ENCODE measurements at regions not wholly inside any gene's neighbourhood (a gene's known extent, or its start where the extent isn't known, plus 50 kb on each side); places are given as distances from the start of the nearest gene placed in this dataset.
"Not testable (repeated sequence)": the region's sequence is repeated elsewhere in the genome, so short reads cannot be mapped to it uniquely, and the experiment has no call there.

GRCh38 chr4:101670370-101670769, 120.2 kb upstream of the BANK1 start:
- no peak for DNase-seq (ENCODE audit: low spot score)

- DNase-seq (ENCODE audit: low spot score) = no peak
Measured at GRCh38 chr4:101669832-101670188, 120.7 kb upstream of the BANK1 start.

GRCh38 chr4:101669138-101669831, 121.2 kb upstream of the BANK1 start:
- DNase-seq (ENCODE audit: low spot score) = no peak

GRCh38 chr4:101667348-101667747, 123.2 kb upstream of the BANK1 start:
- DNase-seq (ENCODE audit: low spot score) = no peak

- DNase-seq (ENCODE audit: low spot score) = no peak
Measured at GRCh38 chr4:101660607-101661006, 129.9 kb upstream of the BANK1 start.

GRCh38 chr4:101655857-101656256, 134.7 kb upstream of the BANK1 start:
- no peak for DNase-seq (ENCODE audit: low spot score)

- no peak for DNase-seq (ENCODE audit: low spot score)
Measured at GRCh38 chr4:101655005-101655404, 135.5 kb upstream of the BANK1 start.

GRCh38 chr4:101651778-101652177, 138.8 kb upstream of the BANK1 start:
- no peak for DNase-seq (ENCODE audit: low spot score)

GRCh38 chr4:101649790-101650515, 140.6 kb upstream of the BANK1 start:
- no peak for DNase-seq (ENCODE audit: low spot score)

- no peak for DNase-seq (ENCODE audit: low spot score)
Measured at GRCh38 chr4:101647710-101648034, 142.9 kb upstream of the BANK1 start.

- DNase-seq (ENCODE audit: low spot score) = no peak
Measured at GRCh38 chr4:101644516-101644915, 146.0 kb upstream of the BANK1 start.

GRCh38 chr4:101643186-101643837, 147.2 kb upstream of the BANK1 start:
- DNase-seq (ENCODE audit: low spot score) = no peak

GRCh38 chr4:101632766-101633165, 157.8 kb upstream of the BANK1 start:
- DNase-seq (ENCODE audit: low spot score) = not testable (repeated sequence)

GRCh38 chr4:101630319-101630986, 160.1 kb upstream of the BANK1 start:
- DNase-seq (ENCODE audit: low spot score) = no peak

- DNase-seq (ENCODE audit: low spot score) = no peak
Measured at GRCh38 chr4:101621120-101621519, 169.4 kb upstream of the BANK1 start.

- no peak for DNase-seq (ENCODE audit: low spot score)
Measured at GRCh38 chr4:101615652-101616051, 174.9 kb upstream of the BANK1 start.

GRCh38 chr4:101606989-101607388, 183.5 kb upstream of the BANK1 start:
- not testable (repeated sequence) for DNase-seq (ENCODE audit: low spot score)

GRCh38 chr4:101604976-101605375, 185.6 kb upstream of the BANK1 start:
- no peak for DNase-seq (ENCODE audit: low spot score)

GRCh38 chr4:101600287-101600686, 190.2 kb upstream of the BANK1 start:
- DNase-seq (ENCODE audit: low spot score) = no peak

GRCh38 chr4:101599620-101600019, 190.9 kb upstream of the BANK1 start:
- no peak for DNase-seq (ENCODE audit: low spot score)

- no peak for DNase-seq (ENCODE audit: low spot score)
Measured at GRCh38 chr4:101596781-101597552, 193.6 kb upstream of the BANK1 start.

- DNase-seq (ENCODE audit: low spot score) = no peak
Measured at GRCh38 chr4:101594588-101594987, 195.9 kb upstream of the BANK1 start.

Measured in HuH-7 (cell line).